Stimulated activated effector memory CD8-positive, alpha-beta T cell treated with anti-CD3 and anti-CD28 coated beads, Interleukin-12 subunit alpha, Interleukin-12 subunit beta, amount 100 ng/mL, for 72 hours (primary cell): ENCODE measurements at regions not wholly inside any gene's neighbourhood (a gene's known extent, or its start where the extent isn't known, plus 50 kb on each side); places are given as distances from the start of the nearest gene placed in this dataset.
"Not testable (repeated sequence)": the region's sequence is repeated elsewhere in the genome, so short reads cannot be mapped to it uniquely, and the experiment has no call there.

Experiments
- ATAC-seq: fragments of 150-1000 bp; cut with Tn5 transposase; 2 replicates; pipeline ENCODE4 v1.10.0; 2021
- DNase-seq, 2 donors: peaks; one replicate each; pipeline ENCODE4 v3.0.0; 2021 to 2022; ENCODE audit warnings: low spot score in 2 of 2
- H3K27ac Mint-ChIP-seq: one replicate; pipeline ENCODE4 v1.8.0; 2022; ENCODE audit warnings: mild to moderate bottlenecking, mixed read lengths
- H3K36me3 Mint-ChIP-seq: one replicate; pipeline ENCODE4 v1.8.0; 2022; ENCODE audit warnings: mild to moderate bottlenecking, mixed read lengths
- H3K4me1 Mint-ChIP-seq: one replicate; pipeline ENCODE4 v1.8.0; 2022; ENCODE audit warnings: mixed read lengths
- H3K4me3 Mint-ChIP-seq: one replicate; pipeline ENCODE4 v1.8.0; 2022; ENCODE audit warnings: mild to moderate bottlenecking, mixed read lengths
- H3K9me3 Mint-ChIP-seq: one replicate; pipeline ENCODE4 v1.8.0; 2022; ENCODE audit warnings: mixed read lengths

DNA sequence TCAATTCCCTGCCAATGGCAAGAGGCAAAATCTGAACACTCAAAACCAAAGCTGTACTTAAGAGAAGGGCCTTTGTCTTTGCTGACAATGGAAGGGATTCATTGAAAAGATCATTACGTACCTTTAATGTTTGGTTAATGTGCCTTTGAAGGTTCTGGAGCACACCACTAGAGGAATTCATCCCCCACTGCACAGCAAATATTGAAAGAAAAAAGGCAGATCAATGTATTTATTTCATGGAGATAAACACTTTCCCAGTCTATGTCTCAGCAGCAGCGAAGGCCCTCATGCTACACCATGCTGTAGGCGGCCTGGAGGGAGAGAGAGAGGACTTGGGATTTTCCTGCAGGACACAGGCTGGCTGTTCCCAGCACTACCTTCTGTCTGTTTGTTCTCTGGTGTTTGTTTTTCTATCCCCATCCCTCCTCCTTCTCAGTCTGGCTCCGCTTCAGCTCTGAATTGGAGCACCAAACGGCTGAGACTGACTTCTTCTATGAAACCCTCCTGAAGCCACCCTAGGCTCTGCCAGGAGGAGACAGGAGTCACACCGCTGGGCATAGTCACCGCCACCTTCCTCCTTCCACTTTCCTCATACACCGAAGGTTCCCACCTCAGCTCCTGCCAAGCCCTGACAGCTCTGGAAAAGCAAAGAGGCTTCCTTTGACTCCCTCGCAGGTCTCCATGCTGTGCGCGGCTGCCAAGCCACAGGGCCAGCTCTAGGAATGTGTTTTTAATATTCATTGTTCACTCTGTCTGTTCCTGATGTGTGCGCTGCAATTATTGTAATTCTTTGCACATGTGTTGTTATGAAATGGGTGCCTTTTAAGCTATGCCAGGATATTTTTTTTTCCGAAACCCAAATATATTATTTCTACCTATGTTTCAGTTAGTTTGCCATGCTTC is 301.5 kb downstream of the FZD1 start:
- Mint-ChIP-seq H3K4me3 (no peak overlapping the region), H3K27ac (no peak overlapping the region), H3K36me3 (no peaks in the 10 kb centered on the region), H3K4me1 (no peaks in the 10 kb centered on the region), H3K9me3 (peaks cover 18% of the 10 kb centered on the region)
- ATAC-seq (no peak), DNase-seq (no peak)

DNA sequence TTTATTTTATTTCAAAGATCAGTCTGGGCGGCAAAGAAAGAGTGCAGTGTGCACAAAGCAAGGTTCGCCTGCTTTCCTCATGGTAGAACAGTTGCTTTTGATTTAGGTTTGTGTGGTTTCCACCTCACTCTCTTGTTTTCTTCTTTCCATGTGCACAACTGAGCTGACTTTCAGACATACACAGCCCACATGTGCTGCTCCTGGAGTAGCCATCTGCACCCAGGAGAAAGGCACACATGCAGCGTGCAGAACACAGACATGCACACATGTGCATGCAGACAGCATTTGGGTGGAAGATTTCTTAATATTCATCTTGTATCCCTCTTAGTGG is 302.1 kb downstream of the FZD1 start:
- Mint-ChIP-seq H3K4me1 (no peaks in the 10 kb centered on the region), H3K4me3 (no peak overlapping the region), H3K27ac (no peak overlapping the region), H3K9me3 (peaks cover 15% of the 10 kb centered on the region), H3K36me3 (no peaks in the 10 kb centered on the region)
- ATAC-seq (no peak), DNase-seq (no peak)

DNA sequence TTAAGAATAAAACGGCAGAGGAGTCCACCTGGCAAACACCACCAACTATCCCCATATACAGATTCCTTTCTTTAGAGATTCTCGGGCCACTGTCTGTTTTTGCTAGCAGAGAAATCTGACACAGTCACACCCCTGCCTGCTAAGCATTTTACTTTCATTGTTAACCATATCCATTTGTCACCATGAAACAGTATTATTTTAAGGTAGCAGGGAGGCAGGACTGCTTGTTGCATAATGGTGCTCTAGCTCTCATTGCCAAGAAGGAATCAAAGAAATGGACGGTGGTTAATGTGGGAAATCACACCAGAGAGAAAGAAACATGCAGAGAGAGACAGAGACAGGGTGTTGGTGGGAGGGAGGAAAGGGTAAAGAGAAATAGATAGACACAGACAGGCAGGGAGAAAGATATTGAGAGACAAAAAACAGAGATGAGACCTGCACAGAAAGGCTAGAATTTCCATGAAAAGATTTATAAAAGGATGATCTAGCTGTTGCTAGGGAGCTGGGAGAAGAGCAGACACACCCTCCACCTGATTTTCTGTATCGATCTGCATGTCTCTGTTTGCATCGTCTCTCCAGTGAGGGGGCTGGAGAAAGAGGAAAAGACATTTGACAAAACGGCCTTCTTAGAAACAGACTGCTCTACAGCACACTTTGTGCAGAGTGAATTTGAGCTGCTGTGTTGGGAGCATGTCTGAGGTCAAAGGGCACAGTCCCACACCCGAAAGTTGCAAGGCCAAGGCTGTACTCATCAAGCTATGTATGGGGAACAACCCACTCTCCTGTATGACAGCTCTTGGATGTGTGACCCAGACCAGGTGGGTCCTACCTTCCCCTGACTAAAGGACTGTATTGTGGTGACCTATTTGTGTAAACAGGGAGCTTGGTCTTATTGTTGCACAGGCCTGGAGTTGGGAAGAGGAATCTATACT is 303.1 kb downstream of the FZD1 start:
- H3K27ac Mint-ChIP-seq: no peak overlapping the region
- no peak overlapping the region for H3K4me3 Mint-ChIP-seq
- ATAC-seq (no peak), DNase-seq (no peak)
- H3K36me3 Mint-ChIP-seq: no peaks in the 10 kb centered on the region
- peaks cover 19% of the 10 kb centered on the region for H3K9me3 Mint-ChIP-seq
- no peaks in the 10 kb centered on the region for H3K4me1 Mint-ChIP-seq

DNA sequence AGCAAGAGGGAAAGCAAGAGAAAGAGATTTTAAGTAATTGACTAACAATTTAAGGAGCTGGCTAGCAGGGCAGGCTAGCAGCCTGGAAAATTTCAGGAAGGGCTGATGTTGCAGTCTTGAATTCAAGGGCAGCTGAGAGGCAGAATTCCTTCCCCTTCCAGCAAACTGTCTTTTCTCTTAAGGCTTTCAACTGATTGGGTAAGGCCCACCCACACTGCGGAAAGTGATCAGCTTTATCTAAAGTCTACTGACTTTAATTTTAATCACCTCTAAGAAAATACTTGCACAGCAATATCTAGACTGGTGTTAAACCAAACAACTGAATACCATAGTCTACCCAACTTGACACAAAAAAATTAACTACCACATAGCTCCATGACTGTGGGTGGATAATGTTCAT is 303.9 kb downstream of the FZD1 start:
- peaks cover 17% of the 10 kb centered on the region for H3K9me3 Mint-ChIP-seq
- ATAC-seq: no peak

DNA sequence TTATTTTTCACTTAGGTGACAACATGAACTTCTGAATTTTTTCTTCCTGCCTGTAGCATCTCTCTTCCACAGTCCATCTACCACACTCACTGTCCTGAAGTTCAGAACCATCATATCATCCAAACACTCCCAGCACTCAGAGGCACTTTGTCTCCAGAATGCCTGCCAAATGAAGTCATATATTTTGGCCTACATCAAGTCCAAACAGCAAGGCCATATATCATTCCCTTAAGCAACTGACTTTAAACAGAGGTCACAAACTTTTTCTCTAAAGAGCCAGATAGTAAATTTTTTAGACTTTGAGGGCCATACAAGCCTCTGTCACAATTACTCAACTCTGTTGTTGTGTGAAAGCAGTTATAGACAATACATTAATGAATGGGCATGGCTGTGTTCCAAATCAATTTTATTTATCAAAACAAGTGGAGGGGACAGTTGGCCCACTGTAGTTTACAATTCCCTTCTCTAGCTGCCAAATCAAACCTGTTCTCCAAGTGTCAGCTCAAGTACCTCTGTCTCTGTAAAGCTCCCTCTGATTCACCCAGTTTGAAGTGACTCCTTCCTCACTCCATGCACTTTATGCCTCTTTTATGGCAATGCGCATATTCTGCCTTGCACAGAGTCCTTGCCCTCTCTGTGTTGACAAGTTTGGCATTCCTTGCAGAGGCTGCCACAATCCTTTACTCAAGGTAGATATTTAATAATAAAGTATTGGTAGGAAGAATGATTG is 305.7 kb downstream of the FZD1 start:
- DNase-seq (no peak), ATAC-seq (no peak)
- H3K36me3 Mint-ChIP-seq: no peaks in the 10 kb centered on the region
- H3K27ac Mint-ChIP-seq: no peak overlapping the region
- H3K9me3 Mint-ChIP-seq: peaks cover 22% of the 10 kb centered on the region
- no peak overlapping the region for H3K4me3 Mint-ChIP-seq
- no peaks in the 10 kb centered on the region for H3K4me1 Mint-ChIP-seq

More for the DNA sequence above, 303.9 kb downstream of the FZD1 start:
- H3K4me3 Mint-ChIP-seq: no peak overlapping the region
- DNase-seq: no peak
- no peak overlapping the region for H3K27ac Mint-ChIP-seq
- no peaks in the 10 kb centered on the region for H3K36me3 Mint-ChIP-seq
- no peaks in the 10 kb centered on the region for H3K4me1 Mint-ChIP-seq

DNA sequence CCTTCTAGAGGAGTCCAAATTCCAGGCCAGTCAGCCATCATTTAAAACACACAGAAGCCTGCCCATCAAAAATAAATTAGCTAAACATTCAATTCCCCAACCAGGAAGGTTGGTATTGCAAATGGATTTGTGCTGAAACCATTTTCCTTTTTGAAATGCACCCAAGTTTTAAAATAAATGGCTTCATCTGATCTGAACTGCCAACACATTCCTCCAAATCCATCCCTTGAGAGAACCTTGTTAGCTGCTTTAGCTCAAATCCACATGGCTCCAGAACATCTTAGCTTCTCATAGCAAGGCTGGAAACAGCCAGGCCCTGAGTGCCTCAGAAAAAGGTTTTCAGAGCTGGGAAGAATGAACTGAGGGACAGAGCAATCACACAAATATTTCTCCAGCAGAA is 306.3 kb downstream of the FZD1 start:
- H3K9me3 Mint-ChIP-seq: peaks cover 22% of the 10 kb centered on the region
- ATAC-seq (no peak), DNase-seq (no peak)
- no peak overlapping the region for H3K27ac Mint-ChIP-seq
- H3K4me3 Mint-ChIP-seq: no peak overlapping the region
- H3K4me1 Mint-ChIP-seq: no peaks in the 10 kb centered on the region
- no peaks in the 10 kb centered on the region for H3K36me3 Mint-ChIP-seq

DNA sequence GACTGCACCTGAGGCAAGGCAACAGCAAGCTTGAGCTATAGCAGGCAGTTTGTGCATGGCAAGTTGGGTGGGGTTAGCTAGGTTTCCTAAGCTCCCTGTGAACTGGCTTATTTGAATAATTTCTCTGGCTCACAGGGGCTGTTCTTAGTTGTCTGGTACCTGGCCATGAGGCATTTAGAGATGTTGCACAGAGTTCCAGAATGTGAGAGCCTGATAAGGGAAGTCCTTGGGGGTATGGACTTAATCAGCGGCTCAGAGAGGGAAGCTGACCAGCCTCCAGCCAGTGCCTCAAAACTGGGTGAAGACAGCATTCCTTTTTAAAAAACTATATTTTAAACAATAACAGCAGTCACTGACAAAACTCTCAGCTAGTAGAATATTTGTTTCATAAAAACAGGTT is 307.4 kb downstream of the FZD1 start:
- H3K4me1 Mint-ChIP-seq: no peaks in the 10 kb centered on the region
- no peak overlapping the region for H3K27ac Mint-ChIP-seq
- DNase-seq (no peak), ATAC-seq (no peak)
- H3K36me3 Mint-ChIP-seq: no peaks in the 10 kb centered on the region
- H3K9me3 Mint-ChIP-seq: peaks cover 18% of the 10 kb centered on the region
- H3K4me3 Mint-ChIP-seq: no peak overlapping the region

DNA sequence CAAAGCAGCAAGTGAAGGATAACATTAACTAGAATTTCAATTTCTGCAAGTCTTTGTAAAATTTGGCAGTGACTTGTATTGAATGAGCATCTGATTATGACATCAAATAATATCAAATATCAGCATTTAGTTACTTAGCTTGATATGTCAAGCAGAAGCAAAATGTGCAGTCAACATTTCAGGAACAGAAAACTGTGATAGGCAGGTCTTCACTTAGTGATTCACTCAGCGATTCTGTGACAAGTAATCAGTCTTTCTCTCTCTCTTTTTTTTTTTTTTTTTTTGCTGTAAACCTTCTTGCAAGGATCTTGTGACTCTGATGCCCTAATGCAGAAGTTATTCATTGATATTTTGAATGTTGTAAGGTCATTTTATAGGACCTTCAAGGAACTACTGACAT is 307.1 kb downstream of the MTERF1 start:
- DNase-seq (no peak), ATAC-seq (no peak)
- no peaks in the 10 kb centered on the region for H3K4me1 Mint-ChIP-seq
- H3K27ac Mint-ChIP-seq: no peak overlapping the region
- H3K36me3 Mint-ChIP-seq: no peaks in the 10 kb centered on the region
- peaks cover 15% of the 10 kb centered on the region for H3K9me3 Mint-ChIP-seq
- H3K4me3 Mint-ChIP-seq: no peak overlapping the region

DNA sequence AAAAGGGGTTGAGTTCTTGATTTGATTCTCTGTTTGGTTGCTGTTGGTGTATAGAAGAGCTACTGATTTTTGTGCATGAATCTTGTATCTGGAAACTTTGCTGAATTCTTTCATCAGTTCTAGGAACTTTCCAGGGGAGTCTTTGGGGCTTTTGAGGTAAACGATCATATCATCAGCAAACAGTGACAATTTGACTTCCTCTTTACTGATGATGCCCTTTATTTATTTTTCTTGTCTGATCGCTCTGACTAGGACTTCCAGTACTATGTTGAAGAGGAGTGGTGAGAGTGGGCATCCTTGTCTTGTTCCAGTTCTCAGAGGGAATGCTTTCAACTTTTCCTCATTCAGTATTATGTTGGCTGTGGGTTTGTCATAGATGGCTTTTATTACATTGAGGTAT is 304.0 kb downstream of the MTERF1 start:
- H3K9me3 Mint-ChIP-seq: peaks cover 14% of the 10 kb centered on the region
- DNase-seq, ATAC-seq, H3K4me1 Mint-ChIP-seq, H3K36me3 Mint-ChIP-seq, H3K4me3 Mint-ChIP-seq, H3K27ac Mint-ChIP-seq: not testable (repeated sequence)

DNA sequence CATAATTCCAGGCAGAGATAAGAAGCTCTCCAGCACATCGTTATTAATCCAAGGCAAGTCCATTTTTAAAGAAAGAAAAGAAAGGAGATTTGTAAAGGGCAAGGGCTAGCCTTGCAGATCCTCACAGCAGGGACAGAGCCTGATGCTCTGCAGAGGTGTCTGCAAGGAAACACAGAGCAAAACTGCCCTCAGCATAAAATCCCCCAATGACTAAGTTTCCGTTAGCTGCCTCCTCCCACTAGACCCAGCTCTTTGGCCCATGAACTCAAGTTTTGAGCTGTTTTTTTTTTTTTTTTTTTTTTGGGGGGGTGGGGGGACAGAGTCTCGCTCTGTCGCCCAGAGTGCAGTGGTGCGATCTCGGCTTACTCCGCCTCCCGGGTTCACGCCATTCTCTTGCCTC is 300.7 kb downstream of the MTERF1 start:
- ATAC-seq (no peak), DNase-seq (no peak)
- Mint-ChIP-seq H3K4me3 (no peak overlapping the region), H3K9me3 (peaks cover 14% of the 10 kb centered on the region), H3K4me1 (no peaks in the 10 kb centered on the region), H3K36me3 (no peaks in the 10 kb centered on the region), H3K27ac (no peak overlapping the region)

DNA sequence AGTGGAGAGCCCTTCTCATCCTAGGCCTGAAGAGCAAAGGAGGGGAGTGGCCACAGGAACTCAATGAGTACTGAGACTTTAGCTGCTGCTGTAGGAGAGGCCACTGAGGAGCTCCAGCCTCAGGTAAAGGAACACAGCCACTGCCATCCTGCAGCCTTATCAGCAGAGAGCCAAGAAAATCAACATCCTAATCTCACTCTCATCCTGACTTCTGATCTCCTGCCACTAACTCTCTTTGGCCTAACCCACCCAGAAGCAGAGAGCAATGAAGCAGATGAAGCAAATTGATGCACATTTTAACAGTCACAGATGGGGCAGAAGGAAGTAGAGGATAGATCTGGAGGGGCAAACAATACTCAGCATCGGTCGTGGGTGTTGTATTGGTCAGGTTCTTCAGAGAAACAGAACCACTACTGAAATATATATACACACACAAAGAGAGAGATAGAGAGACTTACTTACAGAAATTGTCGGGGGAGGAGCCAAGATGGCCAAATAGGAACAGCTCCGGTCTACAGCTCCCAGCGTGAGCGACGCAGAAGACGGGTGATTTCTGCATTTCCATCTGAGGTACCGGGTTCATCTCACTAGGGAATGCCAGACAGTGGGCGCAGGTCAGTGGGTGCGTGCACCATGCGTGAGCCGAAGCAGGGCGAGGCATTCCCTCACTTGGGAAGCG is 297.6 kb downstream of the MTERF1 start:
- Mint-ChIP-seq H3K27ac (no peak overlapping the region), H3K4me1 (no peaks in the 10 kb centered on the region), H3K9me3 (peaks cover 14% of the 10 kb centered on the region), H3K36me3 (no peaks in the 10 kb centered on the region), H3K4me3 (no peak overlapping the region)
- ATAC-seq (no peak), DNase-seq (no peak)

DNA sequence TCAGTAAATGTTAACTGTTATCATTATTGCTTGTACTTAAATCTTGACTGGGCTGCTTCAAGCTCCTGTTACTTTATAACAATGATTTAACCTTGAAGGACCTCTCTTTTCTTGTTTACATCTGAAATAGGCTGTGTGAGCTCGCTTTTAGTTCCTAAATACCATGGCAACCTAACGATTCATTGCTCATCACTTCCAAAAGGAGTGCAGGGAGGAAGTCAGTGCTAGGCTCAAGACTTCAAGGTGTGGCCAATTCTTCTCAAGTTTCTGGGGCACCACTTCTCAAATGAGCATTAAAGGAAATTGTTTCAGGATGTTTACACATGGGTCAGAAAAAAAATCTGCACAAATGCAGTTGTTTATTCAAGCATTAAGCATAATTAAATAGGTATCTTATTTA is 284.2 kb downstream of the MTERF1 start:
- Mint-ChIP-seq H3K9me3 (peaks cover 27% of the 10 kb centered on the region), H3K27ac (no peak overlapping the region), H3K36me3 (no peaks in the 10 kb centered on the region), H3K4me1 (no peaks in the 10 kb centered on the region), H3K4me3 (no peak overlapping the region)
- ATAC-seq (no peak), DNase-seq (no peak)

DNA sequence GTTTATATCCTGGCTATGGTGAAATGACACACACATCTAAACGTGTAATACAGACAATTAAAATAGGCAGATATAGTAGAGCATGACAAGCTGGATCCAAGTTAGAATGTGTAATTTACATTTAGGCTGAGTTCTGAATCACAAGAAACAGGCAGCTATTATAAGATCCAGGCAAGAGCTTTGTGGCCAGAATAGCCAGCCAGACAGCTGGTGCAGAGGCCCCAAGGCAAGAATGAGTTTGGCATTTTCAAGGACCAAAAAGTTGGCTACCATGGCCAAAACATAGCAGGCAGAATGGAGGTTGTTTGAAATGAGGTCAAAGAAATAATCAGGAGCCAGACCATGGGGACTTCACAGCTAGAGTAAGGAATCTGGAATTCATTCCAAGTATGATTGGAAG is 281.7 kb downstream of the MTERF1 start:
- no peak for DNase-seq
- no peak overlapping the region for H3K27ac Mint-ChIP-seq
- peaks cover 20% of the 10 kb centered on the region for H3K9me3 Mint-ChIP-seq
- no peaks in the 10 kb centered on the region for H3K4me1 Mint-ChIP-seq
- no peak overlapping the region for H3K4me3 Mint-ChIP-seq
- no peak for ATAC-seq
- H3K36me3 Mint-ChIP-seq: no peaks in the 10 kb centered on the region

DNA sequence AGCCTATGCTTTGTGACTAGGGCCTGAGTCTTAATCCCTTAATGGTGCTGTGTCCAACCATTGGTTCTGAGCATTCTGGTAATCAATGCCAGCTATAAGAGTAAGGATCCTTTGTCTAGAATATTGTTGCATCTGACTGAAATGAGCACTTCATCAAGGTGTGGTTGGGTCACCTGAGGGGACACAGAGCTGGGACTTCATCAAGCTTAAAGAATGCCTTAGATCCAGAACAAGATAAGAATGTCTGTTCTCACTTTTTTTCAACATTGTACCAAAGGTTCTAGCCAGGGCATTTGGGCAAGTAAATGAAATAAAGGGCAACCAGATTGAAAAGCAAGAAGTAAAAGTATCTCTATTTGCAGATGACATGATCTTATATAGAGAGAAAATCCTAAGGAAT is 280.4 kb downstream of the MTERF1 start:
- no peak overlapping the region for H3K4me3 Mint-ChIP-seq
- DNase-seq: no peak
- ATAC-seq: no peak
- H3K9me3 Mint-ChIP-seq: peaks cover 20% of the 10 kb centered on the region
- H3K36me3 Mint-ChIP-seq: no peaks in the 10 kb centered on the region
- H3K4me1 Mint-ChIP-seq: no peaks in the 10 kb centered on the region
- H3K27ac Mint-ChIP-seq: no peak overlapping the region

DNA sequence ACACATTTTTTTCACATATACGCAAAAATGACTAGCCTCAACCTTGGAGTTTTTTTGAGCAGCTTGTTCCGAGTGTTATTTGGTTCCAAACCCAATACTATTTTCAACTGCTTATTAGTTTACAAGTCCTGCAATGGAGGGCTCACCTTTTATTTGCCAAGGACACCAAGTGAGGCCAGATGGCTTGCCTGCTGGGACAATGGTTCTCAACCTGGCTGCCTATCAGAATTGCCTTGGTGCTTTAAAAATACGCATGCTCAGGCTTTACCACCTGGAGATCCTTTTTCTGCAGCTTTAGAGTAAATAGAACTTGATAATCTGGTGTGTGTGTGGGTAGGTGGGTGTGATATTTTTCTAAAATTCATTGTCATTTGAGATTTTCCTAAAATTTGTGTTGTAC is 276.8 kb downstream of the MTERF1 start:
- H3K4me3 Mint-ChIP-seq: no peak overlapping the region
- ATAC-seq (no peak), DNase-seq (no peak)
- H3K9me3 Mint-ChIP-seq: peaks cover 11% of the 10 kb centered on the region
- no peaks in the 10 kb centered on the region for H3K4me1 Mint-ChIP-seq
- H3K36me3 Mint-ChIP-seq: no peaks in the 10 kb centered on the region
- no peak overlapping the region for H3K27ac Mint-ChIP-seq
